GM21526 (cell line): ENCODE measurements at regions not wholly inside any gene's neighbourhood (a gene's known extent, or its start where the extent isn't known, plus 50 kb on each side); places are given as distances from the start of the nearest gene placed in this dataset.

ENCODE experiments used
- ATAC-seq: cut with Tn5 transposase; IDR thresholded peaks from one replicate; pipeline ENCODE4 v1.9.1; 2021; ENCODE audit warnings: moderate library complexity; ENCODE audit not compliant: unreplicated experiment, low FRiP score

GRCh38 chr2:5839550-5839949 is 147.4 kb downstream of the SOX11 start:
- no peak for ATAC-seq

GRCh38 chr2:5841126-5841525 is 148.9 kb downstream of the SOX11 start:
- ATAC-seq = no peak

GRCh38 chr2:5842326-5842725 is 150.1 kb downstream of the SOX11 start:
- no peak for ATAC-seq

- no peak for ATAC-seq
These were observed 153.7 kb downstream of the SOX11 start for GRCh38 chr2:5845798-5846330.

- no peak for ATAC-seq
These were observed 154.7 kb downstream of the SOX11 start for GRCh38 chr2:5846881-5847280.

- ATAC-seq = no peak
These were observed 157.4 kb downstream of the SOX11 start for GRCh38 chr2:5849562-5849961.

GRCh38 chr2:5851410-5851809 is 159.2 kb downstream of the SOX11 start:
- ATAC-seq = no peak

- ATAC-seq = no peak
These were observed 162.6 kb downstream of the SOX11 start for GRCh38 chr2:5854797-5855196.

GRCh38 chr2:5867056-5867455 is 174.9 kb downstream of the SOX11 start:
- no peak for ATAC-seq

- ATAC-seq = no peak
These were observed 176.7 kb downstream of the SOX11 start for GRCh38 chr2:5868931-5869330.

- no peak for ATAC-seq
These were observed 177.8 kb downstream of the SOX11 start for GRCh38 chr2:5869936-5870335.

- no peak for ATAC-seq
These were observed 185.2 kb downstream of the SOX11 start for GRCh38 chr2:5877360-5877759.

GRCh38 chr2:5885451-5886173 is 193.4 kb downstream of the SOX11 start:
- no peak for ATAC-seq

GRCh38 chr2:5886462-5886861 is 194.3 kb downstream of the SOX11 start:
- ATAC-seq = no peak

GRCh38 chr2:5888126-5888525 is 195.9 kb downstream of the SOX11 start:
- ATAC-seq = no peak

GRCh38 chr2:5889519-5889918 is 197.3 kb downstream of the SOX11 start:
- ATAC-seq = no peak

GRCh38 chr2:5894355-5894754 is 202.2 kb downstream of the SOX11 start:
- ATAC-seq = no peak

- no peak for ATAC-seq
These were observed 203.1 kb downstream of the SOX11 start for GRCh38 chr2:5895284-5895683.

GRCh38 chr2:5897249-5897648 is 205.1 kb downstream of the SOX11 start:
- no peak for ATAC-seq

- no peak for ATAC-seq
These were observed 206.5 kb downstream of the SOX11 start for GRCh38 chr2:5898667-5899066.

GRCh38 chr2:5905661-5906060 is 213.5 kb downstream of the SOX11 start:
- no peak for ATAC-seq

GRCh38 chr2:5908071-5908470 is 215.9 kb downstream of the SOX11 start:
- ATAC-seq = no peak

- ATAC-seq = no peak
These were observed 219.5 kb downstream of the SOX11 start for GRCh38 chr2:5911718-5912117.
